PC-3 (cell line): ENCODE measurements at regions not wholly inside any gene's neighbourhood (a gene's known extent, or its start where the extent isn't known, plus 50 kb on each side); places are given as distances from the start of the nearest gene placed in this dataset.

Source experiments
- ATAC-seq: fragments of 200-7000 bp; cut with Tn5 transposase; 2 replicates; pipeline ENCODE4 v1.9.1; 2020; ENCODE audit warnings: mild to moderate bottlenecking, moderate library complexity
- BruUV-seq: library from RNA; stranded (reverse); fragments of 400-500 nt; replicated peaks from 2 replicates; lab custom pipeline; 2021; lab: Mats Ljungman, UMichigan
- CTCF ChIA-PET: fragments of 300-600 bp; sonication (Branson Sonifier 250); formaldehyde crosslinking; loops from one replicate; lab custom pipeline; 2022; ENCODE audit warnings: antibody characterized with exemption; lab: Charles Lee
- POLR2A ChIA-PET: fragments of 300-600 bp; sonication (Branson Sonifier 250); formaldehyde crosslinking; loops from one replicate; lab custom pipeline; 2022; ENCODE audit warnings: antibody characterized with exemption; ENCODE audit not compliant: unreplicated experiment; lab: Charles Lee
- DNase-seq: peaks from one replicate; pipeline ENCODE4 v3.0.0-alpha.2; 2015
- H2AFZ ChIP-seq: fragments of 300-600 bp; sonication (generic); 2 replicates; pipeline ENCODE4 v1.6.0; 2016; ENCODE audit warnings: antibody characterized with exemption, low read length
- H3F3A ChIP-seq: fragments of 300-600 bp; sonication (generic); one replicate; pipeline ENCODE4 v1.6.0; 2017; ENCODE audit warnings: antibody characterized with exemption, low read length, control low read depth, mild to moderate bottlenecking; ENCODE audit not compliant: unreplicated experiment
- H3K27ac ChIP-seq: fragments of 300-600 bp; sonication (generic); 2 replicates; pipeline ENCODE4 v1.5.1; 2016; ENCODE audit warnings: mild to moderate bottlenecking, low read length
- H3K27me3 ChIP-seq: fragments of 300-600 bp; sonication (generic); 2 replicates; pipeline ENCODE4 v1.6.1; 2016; ENCODE audit warnings: low read length, mixed read lengths
- H3K36me3 ChIP-seq: fragments of 300-600 bp; sonication (generic); 2 replicates; pipeline ENCODE4 v1.6.1; 2016; ENCODE audit warnings: low read depth, mixed run types, low read length, mixed read lengths
- H3K4me1 ChIP-seq: fragments of 300-600 bp; sonication (generic); 2 replicates; pipeline ENCODE4 v1.5.1; 2016; ENCODE audit warnings: low read length; ENCODE audit not compliant: insufficient read depth
- H3K4me2 ChIP-seq: fragments of 300-600 bp; sonication (generic); 2 replicates; pipeline ENCODE4 v1.6.0; 2016; ENCODE audit warnings: low read length
- H3K4me3 ChIP-seq: fragments of 300-600 bp; sonication (generic); 2 replicates; pipeline ENCODE4 v1.5.1; 2016; ENCODE audit warnings: mild to moderate bottlenecking, low read length, mixed read lengths
- H3K79me2 ChIP-seq: fragments of 300-600 bp; sonication (generic); 2 replicates; pipeline ENCODE4 v1.6.1; 2017; ENCODE audit warnings: low read length, mixed read lengths
- H3K9ac ChIP-seq: fragments of 300-600 bp; sonication (generic); 2 replicates; pipeline ENCODE4 v1.6.0; 2016; ENCODE audit warnings: mild to moderate bottlenecking, low read length
- H3K9me2 ChIP-seq: fragments of 300-600 bp; sonication (generic); replicated peaks from 2 replicates; pipeline ENCODE4 v1.6.1; 2016; ENCODE audit warnings: mixed run types, low read length, mixed read lengths
- H3K9me3 ChIP-seq: fragments of 300-600 bp; sonication (generic); 2 replicates; pipeline ENCODE4 v1.6.1; 2016; ENCODE audit warnings: low read length, mixed read lengths
- H4K20me1 ChIP-seq: fragments of 300-600 bp; sonication (generic); 2 replicates; pipeline ENCODE4 v1.6.1; 2016; ENCODE audit warnings: low read length, mixed read lengths
- EZH2 ChIP-seq: fragments of 300-600 bp; sonication (generic); IDR thresholded peaks from one replicate; pipeline ENCODE4 v1.6.1; 2017; ENCODE audit warnings: antibody characterized with exemption, mild to moderate bottlenecking, low read length; ENCODE audit not compliant: unreplicated experiment
- EZH2phosphoT487 ChIP-seq: fragments of 300-600 bp; sonication (generic); IDR thresholded peaks from 2 replicates; pipeline ENCODE4 v1.6.1; 2018; ENCODE audit warnings: mild to moderate bottlenecking, antibody characterized with exemption, low read length, borderline replicate concordance
- intact Hi-C: fragments of 100-400 bp; cut with micrococcal nuclease; formaldehyde crosslinking; loops from 2 replicates; pipeline ENCODE4 v1.9.0; 2023
- TF ChIP-seq, protein P1 (sequence below): fragments of 300-600 bp; sonication (generic); conservative IDR thresholded peaks from 2 replicates; pipeline ENCODE4 v1.5.1; 2017; ENCODE audit warnings: antibody characterized with exemption, low read depth, mild to moderate bottlenecking, low read length

DNA sequence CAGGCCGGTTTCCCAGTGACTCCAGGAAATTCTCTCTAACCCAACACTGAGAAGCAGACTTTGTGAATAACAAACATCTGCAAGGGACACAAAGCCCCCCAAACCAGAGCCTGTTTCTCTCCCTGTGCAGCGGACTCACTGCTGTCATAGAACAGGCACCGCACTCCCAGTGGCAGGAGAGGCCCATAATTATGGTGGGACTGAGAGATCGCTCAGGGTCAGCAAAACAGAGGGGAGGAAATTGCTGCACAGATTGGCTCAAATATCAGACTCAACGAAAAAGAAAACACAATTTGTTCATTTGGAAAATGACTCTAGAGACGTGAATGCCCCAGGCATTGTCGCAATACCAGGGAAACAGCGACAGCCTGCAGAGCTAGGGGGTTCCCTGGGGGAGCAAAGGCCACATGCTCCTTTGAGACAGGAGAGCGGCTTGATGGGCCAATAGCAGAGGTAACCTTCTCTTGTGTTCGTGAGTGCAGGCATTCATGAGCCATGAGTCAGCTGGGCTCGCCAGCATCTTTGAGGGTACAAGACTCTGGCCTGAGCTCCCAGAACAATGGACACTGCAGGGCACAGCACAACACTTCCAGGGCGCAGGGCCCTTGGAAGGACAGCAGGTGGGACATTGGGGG is 143.3 kb upstream of the KLHL29 start:
- H3K27me3 ChIP-seq, result 0 out of 2 replicates have a peak, but pooled peaks cover 11% of the 10 kb centered on the region
- no peak overlapping the region for H3K4me3 ChIP-seq
- no peak overlapping the region for H3K4me2 ChIP-seq
- no peak overlapping the region for H3K27ac ChIP-seq
- no peaks in the 10 kb centered on the region for H4K20me1 ChIP-seq
- no peak for TF ChIP-seq EZH2
- no peak for TF ChIP-seq EZH2phosphoT487
- TF ChIP-seq, protein P1, sequence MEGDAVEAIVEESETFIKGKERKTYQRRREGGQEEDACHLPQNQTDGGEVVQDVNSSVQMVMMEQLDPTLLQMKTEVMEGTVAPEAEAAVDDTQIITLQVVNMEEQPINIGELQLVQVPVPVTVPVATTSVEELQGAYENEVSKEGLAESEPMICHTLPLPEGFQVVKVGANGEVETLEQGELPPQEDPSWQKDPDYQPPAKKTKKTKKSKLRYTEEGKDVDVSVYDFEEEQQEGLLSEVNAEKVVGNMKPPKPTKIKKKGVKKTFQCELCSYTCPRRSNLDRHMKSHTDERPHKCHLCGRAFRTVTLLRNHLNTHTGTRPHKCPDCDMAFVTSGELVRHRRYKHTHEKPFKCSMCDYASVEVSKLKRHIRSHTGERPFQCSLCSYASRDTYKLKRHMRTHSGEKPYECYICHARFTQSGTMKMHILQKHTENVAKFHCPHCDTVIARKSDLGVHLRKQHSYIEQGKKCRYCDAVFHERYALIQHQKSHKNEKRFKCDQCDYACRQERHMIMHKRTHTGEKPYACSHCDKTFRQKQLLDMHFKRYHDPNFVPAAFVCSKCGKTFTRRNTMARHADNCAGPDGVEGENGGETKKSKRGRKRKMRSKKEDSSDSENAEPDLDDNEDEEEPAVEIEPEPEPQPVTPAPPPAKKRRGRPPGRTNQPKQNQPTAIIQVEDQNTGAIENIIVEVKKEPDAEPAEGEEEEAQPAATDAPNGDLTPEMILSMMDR, result no peak
- no peak overlapping the region for H3K9ac ChIP-seq
- H3F3A ChIP-seq, result no peaks in the 10 kb centered on the region
- no peaks in the 10 kb centered on the region for H3K79me2 ChIP-seq
- BruUV-seq, result no TSS peak
- H3K9me2 ChIP-seq, result no peaks in the 10 kb centered on the region
- ATAC-seq (no peak), DNase-seq (no peak)
- H3K9me3 ChIP-seq, result no peaks in the 10 kb centered on the region
- ChIA-PET CTCF (no interaction called here), POLR2A (no interaction called here)
- intact Hi-C loops, result no loop called here
- H3K4me1 ChIP-seq, result no peaks in the 10 kb centered on the region
- no peak overlapping the region for H2AFZ ChIP-seq
- H3K36me3 ChIP-seq, result no peaks in the 10 kb centered on the region

DNA sequence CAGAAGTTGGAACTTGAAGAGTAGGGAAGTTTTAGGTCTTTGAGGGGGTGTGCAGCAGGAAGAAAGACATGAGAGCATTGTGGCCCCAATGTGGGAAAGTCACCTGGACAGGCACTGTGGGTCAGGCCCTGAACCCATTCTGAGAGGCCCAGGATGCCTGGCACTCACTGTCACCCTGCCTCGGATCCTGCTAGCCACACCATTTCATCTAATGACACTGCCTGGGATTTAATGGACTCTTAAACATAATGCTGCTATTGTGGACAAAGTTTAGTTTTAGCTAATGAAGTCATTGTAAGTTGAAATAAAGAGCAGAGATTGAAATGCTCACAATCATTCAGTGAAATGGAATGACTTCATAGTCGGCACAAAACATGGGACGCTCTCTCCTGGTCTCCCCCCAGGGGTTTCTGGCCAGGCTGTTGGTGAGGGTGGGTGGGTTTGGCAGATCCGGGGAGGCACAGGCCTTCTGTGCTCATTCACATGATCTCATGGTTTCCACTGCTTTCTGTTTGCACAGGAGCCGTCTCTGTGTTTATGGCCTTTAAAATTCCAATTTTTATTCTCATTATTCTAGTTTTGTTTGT is 141.8 kb upstream of the KLHL29 start:
- Histone ChIP-seq H3K79me2 (no peaks in the 10 kb centered on the region), H4K20me1 (no peaks in the 10 kb centered on the region), H3K4me2 (no peak overlapping the region), H3K27me3 (0 out of 2 replicates have a peak, but pooled peaks cover 11% of the 10 kb centered on the region), H2AFZ (no peak overlapping the region), H3K9ac (no peak overlapping the region), H3K4me1 (no peaks in the 10 kb centered on the region), H3K27ac (no peak overlapping the region), H3K4me3 (no peak overlapping the region), H3K9me3 (no peaks in the 10 kb centered on the region), H3K9me2 (no peaks in the 10 kb centered on the region), H3F3A (no peaks in the 10 kb centered on the region), H3K36me3 (no peaks in the 10 kb centered on the region)
- no peak for DNase-seq
- CTCF ChIA-PET, result no interaction called here
- ATAC-seq, result no peak
- intact Hi-C loops, result no loop called here
- no peak for TF ChIP-seq EZH2phosphoT487
- POLR2A ChIA-PET, result no interaction called here
- BruUV-seq, result no TSS peak

DNA sequence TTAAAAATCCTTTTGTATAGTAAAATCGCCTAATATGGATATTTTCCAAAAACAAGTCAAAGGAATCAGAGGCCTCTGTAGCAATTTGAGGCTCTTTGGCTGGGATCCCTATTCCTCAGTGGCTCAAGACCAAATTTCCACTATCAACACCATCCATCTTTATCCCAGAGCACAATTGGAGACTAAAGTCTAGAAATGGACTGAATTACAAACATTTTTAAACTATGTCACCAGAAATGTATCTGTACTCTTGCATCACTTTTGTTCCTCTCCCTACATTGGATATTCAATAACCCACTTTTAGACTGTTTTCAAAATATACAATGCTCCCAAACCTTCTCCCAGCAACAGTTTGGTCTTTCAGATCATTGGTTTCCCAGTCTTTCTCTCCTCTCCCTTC is 140.4 kb upstream of the KLHL29 start:
- intact Hi-C loops, result no loop called here
- Histone ChIP-seq H3K4me1 (no peaks in the 10 kb centered on the region), H3F3A (no peaks in the 10 kb centered on the region), H3K9me3 (no peaks in the 10 kb centered on the region), H3K27me3 (no peaks in the 10 kb centered on the region), H3K36me3 (no peaks in the 10 kb centered on the region), H3K4me3 (no peak overlapping the region), H4K20me1 (no peaks in the 10 kb centered on the region), H3K9ac (no peak overlapping the region), H3K9me2 (no peaks in the 10 kb centered on the region), H3K4me2 (no peak overlapping the region), H3K79me2 (no peaks in the 10 kb centered on the region), H3K27ac (no peak overlapping the region), H2AFZ (no peak overlapping the region)
- no TSS peak for BruUV-seq
- TF ChIP-seq, protein P1, result no peak
- TF ChIP-seq EZH2phosphoT487, result no peak
- POLR2A ChIA-PET, result no interaction called here
- ATAC-seq (no peak), DNase-seq (no peak)
- CTCF ChIA-PET, result no interaction called here
